ENCODE measurements at regions not wholly inside any gene's neighbourhood (a gene's known extent, or its start where the extent isn't known, plus 50 kb on each side); places are given as distances from the start of the nearest gene placed in this dataset.

- TF ChIP-seq, protein P1, sequence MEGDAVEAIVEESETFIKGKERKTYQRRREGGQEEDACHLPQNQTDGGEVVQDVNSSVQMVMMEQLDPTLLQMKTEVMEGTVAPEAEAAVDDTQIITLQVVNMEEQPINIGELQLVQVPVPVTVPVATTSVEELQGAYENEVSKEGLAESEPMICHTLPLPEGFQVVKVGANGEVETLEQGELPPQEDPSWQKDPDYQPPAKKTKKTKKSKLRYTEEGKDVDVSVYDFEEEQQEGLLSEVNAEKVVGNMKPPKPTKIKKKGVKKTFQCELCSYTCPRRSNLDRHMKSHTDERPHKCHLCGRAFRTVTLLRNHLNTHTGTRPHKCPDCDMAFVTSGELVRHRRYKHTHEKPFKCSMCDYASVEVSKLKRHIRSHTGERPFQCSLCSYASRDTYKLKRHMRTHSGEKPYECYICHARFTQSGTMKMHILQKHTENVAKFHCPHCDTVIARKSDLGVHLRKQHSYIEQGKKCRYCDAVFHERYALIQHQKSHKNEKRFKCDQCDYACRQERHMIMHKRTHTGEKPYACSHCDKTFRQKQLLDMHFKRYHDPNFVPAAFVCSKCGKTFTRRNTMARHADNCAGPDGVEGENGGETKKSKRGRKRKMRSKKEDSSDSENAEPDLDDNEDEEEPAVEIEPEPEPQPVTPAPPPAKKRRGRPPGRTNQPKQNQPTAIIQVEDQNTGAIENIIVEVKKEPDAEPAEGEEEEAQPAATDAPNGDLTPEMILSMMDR (IDR thresholded peaks at IDR 0.05; ENCODE audit: low read depth, low read length, poor library complexity, severe bottlenecking): no peak
- no peak for TF ChIP-seq EZH2phosphoT487 (IDR thresholded peaks at IDR 0.05; ENCODE audit: borderline replicate concordance, low read length)
- H3F3A ChIP-seq (ENCODE audit: control insufficient read depth, insufficient read depth): no peaks in the 10 kb centered on the region
- no peaks in the 10 kb centered on the region for H3K9me3 ChIP-seq (ENCODE audit: control insufficient read depth, insufficient read depth, low read length)
- no peaks in the 10 kb centered on the region for H4K20me1 ChIP-seq (ENCODE audit: control insufficient read depth, insufficient read depth, low read depth, low read length)
- H3K4me2 ChIP-seq (ENCODE audit: low read length): no peak overlapping the region
- H3K4me1 ChIP-seq (ENCODE audit: control insufficient read depth, low read length): no peaks in the 10 kb centered on the region
- H3K9me2 ChIP-seq (replicated peaks; ENCODE audit: control insufficient read depth, low read length): no peaks in the 10 kb centered on the region
- no peak overlapping the region for H3K4me3 ChIP-seq (ENCODE audit: low read length)
- no peaks in the 10 kb centered on the region for H3K36me3 ChIP-seq (ENCODE audit: control insufficient read depth, low read length)
- H3K27ac ChIP-seq (ENCODE audit: low read depth, low read length): no peak overlapping the region
- no peaks in the 10 kb centered on the region for H3K27me3 ChIP-seq (ENCODE audit: control insufficient read depth, low read length)
- no peaks in the 10 kb centered on the region for H3K79me2 ChIP-seq (ENCODE audit: control insufficient read depth, low read length)
Observed at GRCh38 chr7:91645542-91645941, 235.0 kb downstream of the MTERF1 start.

DNA sequence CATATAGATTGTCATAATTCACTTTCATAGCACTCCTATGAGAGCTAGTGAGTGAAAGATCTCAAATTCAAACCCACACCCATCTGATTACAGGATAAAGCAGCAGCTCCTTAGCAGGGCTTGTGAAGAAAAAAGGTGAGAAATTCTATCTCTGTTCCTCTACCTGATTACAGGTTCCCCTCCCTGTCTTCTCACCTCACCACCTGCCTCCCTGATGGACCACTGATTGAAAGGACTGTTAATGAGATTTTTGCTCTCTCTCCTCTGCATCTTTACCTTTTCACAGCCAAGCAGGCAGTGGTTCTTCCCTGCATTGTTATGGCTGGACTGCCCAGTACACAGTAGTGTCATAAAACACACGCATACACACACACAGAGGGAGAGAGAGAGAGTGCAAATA lies 228.5 kb downstream of the MTERF1 start:
- H3K4me3 ChIP-seq (ENCODE audit: low read length): no peak overlapping the region
- H3K9me3 ChIP-seq (ENCODE audit: control insufficient read depth, insufficient read depth, low read length): no peaks in the 10 kb centered on the region
- H3K4me1 ChIP-seq (ENCODE audit: control insufficient read depth, low read length): no peaks in the 10 kb centered on the region
- H3K4me2 ChIP-seq (ENCODE audit: low read length): no peak overlapping the region
- peaks cover 12% of the 10 kb centered on the region for H3K27me3 ChIP-seq (ENCODE audit: control insufficient read depth, low read length)
- H3F3A ChIP-seq (ENCODE audit: control insufficient read depth, insufficient read depth): no peaks in the 10 kb centered on the region
- no peaks in the 10 kb centered on the region for H3K79me2 ChIP-seq (ENCODE audit: control insufficient read depth, low read length)
- TF ChIP-seq EZH2phosphoT487 (IDR thresholded peaks at IDR 0.05; ENCODE audit: borderline replicate concordance, low read length): no peak
- TF ChIP-seq, protein P1 (IDR thresholded peaks at IDR 0.05; ENCODE audit: low read depth, low read length, poor library complexity, severe bottlenecking): no peak
- H3K9me2 ChIP-seq (replicated peaks; ENCODE audit: control insufficient read depth, low read length): no peaks in the 10 kb centered on the region
- H3K27ac ChIP-seq (ENCODE audit: low read depth, low read length): no peak overlapping the region
- no peaks in the 10 kb centered on the region for H4K20me1 ChIP-seq (ENCODE audit: control insufficient read depth, insufficient read depth, low read depth, low read length)
- no peaks in the 10 kb centered on the region for H3K36me3 ChIP-seq (ENCODE audit: control insufficient read depth, low read length)

DNA sequence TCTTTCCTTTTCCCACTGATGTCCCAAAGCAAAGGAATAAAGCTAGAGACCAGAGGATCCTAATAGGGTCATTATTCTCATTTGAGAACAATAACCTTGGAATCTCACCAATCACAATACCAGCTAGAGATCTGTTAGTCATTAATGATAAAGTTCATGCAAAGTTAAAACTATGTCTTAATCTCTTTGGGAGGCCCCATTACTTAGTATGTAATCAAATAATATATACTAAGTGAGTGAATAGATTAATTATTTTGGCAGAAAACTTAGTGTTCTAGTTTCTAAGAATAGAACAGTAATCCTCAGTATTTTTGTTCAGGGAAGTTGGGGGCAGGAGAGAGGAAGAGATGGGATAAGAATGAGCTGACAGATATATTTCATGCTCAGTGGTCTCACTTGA lies 227.2 kb downstream of the MTERF1 start:
- H3K27me3 ChIP-seq (ENCODE audit: control insufficient read depth, low read length): peaks cover 12% of the 10 kb centered on the region
- no peaks in the 10 kb centered on the region for H3K36me3 ChIP-seq (ENCODE audit: control insufficient read depth, low read length)
- H3K4me3 ChIP-seq (ENCODE audit: low read length): no peak overlapping the region
- TF ChIP-seq, protein P1 (IDR thresholded peaks at IDR 0.05; ENCODE audit: low read depth, low read length, poor library complexity, severe bottlenecking): no peak
- no peak for TF ChIP-seq EZH2phosphoT487 (IDR thresholded peaks at IDR 0.05; ENCODE audit: borderline replicate concordance, low read length)
- H3K9me3 ChIP-seq (ENCODE audit: control insufficient read depth, insufficient read depth, low read length): no peaks in the 10 kb centered on the region
- H3K79me2 ChIP-seq (ENCODE audit: control insufficient read depth, low read length): no peaks in the 10 kb centered on the region
- no peak overlapping the region for H3K27ac ChIP-seq (ENCODE audit: low read depth, low read length)
- H4K20me1 ChIP-seq (ENCODE audit: control insufficient read depth, insufficient read depth, low read depth, low read length): no peaks in the 10 kb centered on the region
- no peak overlapping the region for H3K4me2 ChIP-seq (ENCODE audit: low read length)
- H3K4me1 ChIP-seq (ENCODE audit: control insufficient read depth, low read length): no peaks in the 10 kb centered on the region
- H3F3A ChIP-seq (ENCODE audit: control insufficient read depth, insufficient read depth): no peaks in the 10 kb centered on the region
- no peaks in the 10 kb centered on the region for H3K9me2 ChIP-seq (replicated peaks; ENCODE audit: control insufficient read depth, low read length)

DNA sequence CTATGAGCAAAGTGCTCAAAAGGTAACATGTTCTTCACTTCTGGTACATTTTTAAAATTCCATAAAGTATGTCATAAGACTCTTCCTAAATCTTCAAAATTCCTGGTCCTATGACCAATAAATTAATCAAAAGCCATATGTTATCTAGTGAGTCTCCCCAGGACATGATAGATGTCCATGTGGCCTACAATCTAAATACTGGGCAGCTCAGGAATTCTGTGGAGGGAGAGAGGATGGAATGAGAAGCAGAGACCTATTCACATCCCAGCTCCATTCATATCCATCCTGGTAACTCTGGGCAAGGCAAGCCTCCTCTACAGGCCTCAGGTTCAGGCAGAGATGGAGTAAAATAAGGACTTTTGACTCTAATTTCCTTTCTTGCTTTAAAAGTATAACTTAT lies 224.8 kb downstream of the MTERF1 start:
- Histone ChIP-seq H3K4me1 (ENCODE audit: control insufficient read depth, low read length) (no peaks in the 10 kb centered on the region), H3K4me3 (ENCODE audit: low read length) (no peak overlapping the region), H3K27ac (ENCODE audit: low read depth, low read length) (no peak overlapping the region), H4K20me1 (ENCODE audit: control insufficient read depth, insufficient read depth, low read depth, low read length) (no peaks in the 10 kb centered on the region), H3K9me2 (replicated peaks; ENCODE audit: control insufficient read depth, low read length) (no peaks in the 10 kb centered on the region), H3K4me2 (ENCODE audit: low read length) (no peak overlapping the region), H3K36me3 (ENCODE audit: control insufficient read depth, low read length) (no peaks in the 10 kb centered on the region), H3F3A (ENCODE audit: control insufficient read depth, insufficient read depth) (no peaks in the 10 kb centered on the region), H3K9me3 (ENCODE audit: control insufficient read depth, insufficient read depth, low read length) (no peaks in the 10 kb centered on the region), H3K79me2 (ENCODE audit: control insufficient read depth, low read length) (no peaks in the 10 kb centered on the region), H3K27me3 (ENCODE audit: control insufficient read depth, low read length) (peaks cover 12% of the 10 kb centered on the region)
- TF ChIP-seq, protein P1 (IDR thresholded peaks at IDR 0.05; ENCODE audit: low read depth, low read length, poor library complexity, severe bottlenecking): no peak
- TF ChIP-seq EZH2phosphoT487 (IDR thresholded peaks at IDR 0.05; ENCODE audit: borderline replicate concordance, low read length): no peak

All from DOHH2 (cell line).